IMR-90 (cell line): ENCODE measurements at regions not wholly inside any gene's neighbourhood (a gene's known extent, or its start where the extent isn't known, plus 50 kb on each side); places are given as distances from the start of the nearest gene placed in this dataset.

Experiments
- ATAC-seq: fragments of 200-7000 bp; cut with Tn5 transposase; 2 replicates; pipeline ENCODE4 v1.9.1; 2020; ENCODE audit warnings: low read depth, mild to moderate bottlenecking, moderate library complexity
- BruUV-seq: library from RNA; stranded (reverse); fragments of 400-500 nt; replicated peaks from 2 replicates; lab custom pipeline; 2021; lab: Mats Ljungman, UMichigan
- CTCF ChIA-PET: fragments of 300-600 bp; formaldehyde crosslinking; extraction: SDS; loops from one replicate; lab custom pipeline; 2021; ENCODE audit warnings: antibody characterized with exemption; lab: Yijun Ruan, JAX
- POLR2A ChIA-PET: fragments of 300-600 bp; sonication (Branson Sonifier 250); formaldehyde crosslinking; loops from one replicate; lab custom pipeline; 2022; ENCODE audit warnings: antibody characterized with exemption; ENCODE audit not compliant: unreplicated experiment; lab: Charles Lee
- DNase-seq: peaks from one replicate; pipeline ENCODE4 v3.0.0; 2013
- H2AFZ ChIP-seq: replicated peaks from 2 replicates; pipeline ENCODE3; 2013; ENCODE audit warnings: low read length, mild to moderate bottlenecking; ENCODE audit not compliant: poor library complexity
- H2AK5ac ChIP-seq: 2 replicates; pipeline ENCODE4 v1.6.1; 2013; ENCODE audit warnings: low read depth, low read length, inconsistent platforms
- H2AK9ac ChIP-seq: replicated peaks from 2 replicates; pipeline ENCODE3; 2013; ENCODE audit warnings: mild to moderate bottlenecking, low read depth, low read length, moderate library complexity; ENCODE audit not compliant: poor library complexity
- H2BK120ac ChIP-seq: 2 replicates; pipeline ENCODE4 v1.6.1; 2013; ENCODE audit warnings: low read depth, low read length, inconsistent platforms
- H2BK15ac ChIP-seq: 3 replicates; pipeline ENCODE4 v1.6.1; 2013; ENCODE audit warnings: low read depth, low read length, inconsistent platforms
- H2BK20ac ChIP-seq: 2 replicates; pipeline ENCODE4 v1.6.1; 2013; ENCODE audit warnings: low read depth, mild to moderate bottlenecking, inconsistent platforms, low read length, moderate library complexity
- H2BK5ac ChIP-seq: 2 replicates; pipeline ENCODE4 v1.6.1; 2013; ENCODE audit warnings: mild to moderate bottlenecking, low read depth, low read length, inconsistent platforms; ENCODE audit not compliant: poor library complexity, severe bottlenecking
- H3K14ac ChIP-seq: replicated peaks from 2 replicates; pipeline ENCODE4 v1.6.1; 2013; ENCODE audit warnings: low read depth, low read length, inconsistent platforms
- H3K18ac ChIP-seq: 2 replicates; pipeline ENCODE4 v1.6.1; 2013; ENCODE audit warnings: low read depth, low read length, control low read depth
- H3K23ac ChIP-seq: 2 replicates; pipeline ENCODE4 v1.6.1; 2013; ENCODE audit warnings: low read depth, low read length, inconsistent platforms
- H3K27ac ChIP-seq: 2 replicates; pipeline ENCODE4 v1.5.1; 2013; ENCODE audit warnings: mild to moderate bottlenecking, control low read depth, low read length; ENCODE audit not compliant: insufficient read depth
- H3K27me3 ChIP-seq: 2 replicates; pipeline ENCODE4 v1.6.1; 2013; ENCODE audit warnings: low read length; ENCODE audit not compliant: control insufficient read depth, insufficient read depth
- H3K36me3 ChIP-seq: 2 replicates; pipeline ENCODE4 v1.6.1; 2013; ENCODE audit warnings: low read length, mixed read lengths; ENCODE audit not compliant: control insufficient read depth, insufficient read depth
- H3K4ac ChIP-seq: 2 replicates; pipeline ENCODE4 v1.6.1; 2013; ENCODE audit warnings: low read depth, low read length, inconsistent platforms
- H3K4me1 ChIP-seq: 2 replicates; pipeline ENCODE4 v1.6.1; 2013; ENCODE audit warnings: low read length, mixed read lengths; ENCODE audit not compliant: control insufficient read depth, insufficient read depth
- H3K4me2 ChIP-seq: 2 replicates; pipeline ENCODE4 v1.6.1; 2013; ENCODE audit warnings: low read depth, mild to moderate bottlenecking, control low read depth, low read length, moderate library complexity
- H3K4me3 ChIP-seq: 2 replicates; pipeline ENCODE4 v1.5.1; 2013; ENCODE audit warnings: low read depth, mild to moderate bottlenecking, control low read depth, low read length, moderate library complexity; ENCODE audit not compliant: insufficient read depth
- H3K56ac ChIP-seq: 2 replicates; pipeline ENCODE4 v1.6.1; 2013; ENCODE audit warnings: low read length, inconsistent platforms; ENCODE audit not compliant: insufficient read depth; ENCODE audit errors: extremely low read depth
- H3K79me1 ChIP-seq, 2 experiments: 2 replicates each; pipeline ENCODE4 v1.6.1; 2013; ENCODE audit warnings: low read length in 2 of 2, inconsistent platforms in 1 of 2, low read depth in 1 of 2
- H3K9ac ChIP-seq: 2 replicates; pipeline ENCODE4 v1.6.1; 2013; ENCODE audit warnings: low read depth, low read length, control low read depth
- H3K9me1 ChIP-seq: 2 replicates; pipeline ENCODE4 v1.6.1; 2013; ENCODE audit warnings: low read length, inconsistent platforms; ENCODE audit not compliant: insufficient read depth
- H3K9me3 ChIP-seq: 2 replicates; pipeline ENCODE4 v1.6.1; 2013; ENCODE audit warnings: low read length; ENCODE audit not compliant: control insufficient read depth, insufficient read depth
- H4K20me1 ChIP-seq: 2 replicates; pipeline ENCODE4 v1.6.1; 2013; ENCODE audit warnings: low read length, inconsistent platforms; ENCODE audit not compliant: insufficient read depth
- H4K5ac ChIP-seq: 2 replicates; pipeline ENCODE4 v1.6.1; 2013; ENCODE audit warnings: mild to moderate bottlenecking, low read depth, low read length, control low read depth
- H4K8ac ChIP-seq, 2 experiments: 2 replicates each; pipeline ENCODE4 v1.6.1; 2013; ENCODE audit warnings: low read depth in 2 of 2, low read length in 2 of 2, control low read depth in 1 of 2, inconsistent platforms in 1 of 2
- H4K91ac ChIP-seq: 2 replicates; pipeline ENCODE4 v1.6.1; 2013; ENCODE audit warnings: low read depth, low read length, inconsistent platforms; ENCODE audit not compliant: insufficient read depth
- CEBPB ChIP-seq: IDR thresholded peaks from 2 replicates; pipeline ENCODE4 v1.6.1; 2012; ENCODE audit warnings: low read depth, low read length, improper control_type of control experiment
- CHD1 ChIP-seq: IDR thresholded peaks from 2 replicates; pipeline ENCODE4 v1.6.1; 2012; ENCODE audit warnings: low read depth, low read length, improper control_type of control experiment
- RFX5 ChIP-seq: IDR thresholded peaks from 2 replicates; pipeline ENCODE4 v1.8.0; 2012; ENCODE audit warnings: low read depth, mild to moderate bottlenecking, low read length, moderate library complexity
- WGBS, 2 experiments: methylation state at CpG; one replicate each; pipeline versions ENCODE4 v1.1.5 to v1.1.7; 2013; ENCODE audit warnings: missing lambda C conversion rate in 2 of 2; ENCODE audit not compliant: insufficient read length in 1 of 2; ENCODE audit errors: extremely low coverage in 2 of 2; 5-methylcytosine and 5-hydroxymethylcytosine counted together
- dilution Hi-C: fragments of 300-500 bp; cut with HindIII; formaldehyde crosslinking; loops from one replicate; pipeline ENCODE4 v1.14.3; 2018; ENCODE audit warnings: low sequenced_read_pairs; ENCODE audit not compliant: unreplicated experiment
- in situ Hi-C: fragments of 300-500 bp; cut with MboI; formaldehyde crosslinking; loops from 3 replicates; pipeline ENCODE4 v1.14.3; 2019; ENCODE audit warnings: low sequenced_read_pairs, inconsistent platforms, mixed read lengths
- intact Hi-C: fragments of 100-400 bp; cut with micrococcal nuclease; formaldehyde crosslinking; loops from 2 replicates; pipeline ENCODE4 v1.10.0; 2022

DNA sequence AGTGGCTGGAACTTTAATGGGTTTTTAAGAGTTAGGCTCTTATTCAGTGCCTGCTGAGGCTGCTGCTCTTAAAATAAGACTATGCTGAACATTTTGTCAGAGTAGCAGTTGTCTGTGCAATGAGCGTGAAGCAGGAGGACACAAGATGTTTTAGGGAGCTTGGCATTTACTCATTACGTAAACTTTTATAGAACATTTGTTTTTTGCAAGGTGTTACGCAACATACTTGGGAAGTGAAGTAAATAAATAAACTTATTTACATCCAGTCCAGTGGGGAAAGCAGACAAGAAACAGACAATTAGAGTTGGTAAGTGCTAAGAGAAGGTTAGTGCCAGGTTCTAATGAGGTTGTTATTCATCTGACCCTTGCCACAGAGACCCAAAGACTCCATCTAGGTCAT, 226.0 kb downstream of the HINT1 start:
- POLR2A ChIA-PET: no interaction called here
- in situ Hi-C loops (no loop called here), dilution Hi-C loops (no loop called here), intact Hi-C loops (no loop called here)
- H3K14ac ChIP-seq: no peak overlapping the region
- H3K4me2 ChIP-seq: no peak overlapping the region
- WGBS, 2 experiments: no CpG with 5 or more reads among the region's 3 CpGs
- no peak overlapping the region for H2AK9ac ChIP-seq
- no peak overlapping the region for H4K8ac ChIP-seq
- H3K27ac ChIP-seq: no peak overlapping the region
- H2BK120ac ChIP-seq: no peak overlapping the region
- H3K56ac ChIP-seq: no peak overlapping the region
- H3K4me3 ChIP-seq: no peak overlapping the region
- no peak overlapping the region for H2BK20ac ChIP-seq
- no peak for DNase-seq
- no peak overlapping the region for H4K5ac ChIP-seq
- peaks cover 7% of the 10 kb centered on the region for H3K9me3 ChIP-seq
- TF ChIP-seq RFX5: no peak
- peak; percentile 79 for TF ChIP-seq CEBPB
- no peak for TF ChIP-seq CHD1
- no peaks in the 10 kb centered on the region for H3K9me1 ChIP-seq
- no peaks in the 10 kb centered on the region for H3K79me1 ChIP-seq
- H2AK5ac ChIP-seq: no peak overlapping the region
- BruUV-seq: no TSS peak
- no peak overlapping the region for H3K18ac ChIP-seq
- no peak overlapping the region for H3K4ac ChIP-seq
- H3K36me3 ChIP-seq: no peaks in the 10 kb centered on the region
- no peak overlapping the region for H2BK5ac ChIP-seq
- no peaks in the 10 kb centered on the region for H3K27me3 ChIP-seq
- H3K9ac ChIP-seq: no peak overlapping the region
- no peaks in the 10 kb centered on the region for H4K20me1 ChIP-seq
- CTCF ChIA-PET: no interaction called here
- no peak overlapping the region for H2AFZ ChIP-seq
- H2BK15ac ChIP-seq: no peak overlapping the region
- H4K91ac ChIP-seq: no peak overlapping the region
- no peaks in the 10 kb centered on the region for H3K4me1 ChIP-seq
- ATAC-seq: no peak
- H3K23ac ChIP-seq: no peak overlapping the region
